ENCODE measurements at regions not wholly inside any gene's neighbourhood (a gene's known extent, or its start where the extent isn't known, plus 50 kb on each side); places are given as distances from the start of the nearest gene placed in this dataset.

DNA sequence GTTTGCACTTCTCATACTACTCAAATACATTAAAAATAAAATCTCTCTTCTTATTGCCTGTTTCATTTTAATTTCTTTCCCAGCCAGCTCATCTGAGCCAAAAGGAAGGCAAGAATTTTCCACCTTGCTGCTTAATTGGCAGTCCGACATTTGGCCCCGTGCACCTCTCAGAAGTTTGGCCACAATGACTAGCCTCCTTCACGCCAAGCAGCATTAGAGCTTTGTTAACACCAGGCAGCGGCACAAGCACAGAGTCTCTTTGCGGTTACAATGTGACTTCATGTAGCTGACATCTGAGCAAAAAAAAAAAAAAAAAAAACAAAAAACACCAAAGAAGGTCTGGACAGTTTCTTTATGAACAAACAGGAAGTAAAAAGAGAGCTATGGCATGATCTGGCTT, 248.9 kb downstream of the OSR1 start:
- POLR2A ChIA-PET, result no interaction called here
- Histone ChIP-seq H2AFZ (ENCODE audit: low read depth, low read length) (no peak overlapping the region), H3K9me3 (replicated peaks; ENCODE audit: control insufficient read depth, insufficient read depth, low read length) (no peaks in the 10 kb centered on the region), H3K27ac (ENCODE audit: insufficient read depth, low read depth, low read length) (no peak overlapping the region), H3K9me1 (replicated peaks; ENCODE audit: control insufficient read depth, extremely low read depth, insufficient read depth, low read length) (no peaks in the 10 kb centered on the region), H3K4me1 (ENCODE audit: control insufficient read depth, extremely low read depth, insufficient read depth, low read length) (no peaks in the 10 kb centered on the region), H3K27me3 (ENCODE audit: control insufficient read depth in 2 of 2, insufficient read depth in 2 of 2, low read length in 2 of 2) (no peaks in the 10 kb centered on the region), H3K79me2 (ENCODE audit: control insufficient read depth, insufficient read depth, low read length) (no peaks in the 10 kb centered on the region), H3K36me3 (ENCODE audit: control insufficient read depth in 2 of 2, extremely low read depth in 1 of 2, insufficient read depth in 2 of 2, low read length in 2 of 2) (no peaks in the 10 kb centered on the region), H3K4me2 (ENCODE audit: insufficient read depth, low read length) (no peak overlapping the region), H4K20me1 (replicated peaks; ENCODE audit: control insufficient read depth, extremely low read depth, insufficient read depth, low read length) (no peaks in the 10 kb centered on the region), H3K9ac (replicated peaks; ENCODE audit: extremely low read depth, insufficient read depth, low read length) (no peak overlapping the region), H3K4me3 (replicated peaks in 1 of 3; ENCODE audit: insufficient read depth in 1 of 3, low read depth in 1 of 3, low read length in 3 of 3) (no peak overlapping the region)
- intact Hi-C loops (cut with micrococcal nuclease), result no loop called here
- FAIRE-seq (no peak), DNase-seq (ENCODE audit: low read depth, low spot score) (no peak)
- dilution Hi-C loops (cut with MboI; ENCODE audit: extremely low pct_ligation_motif_present, low sequenced_read_pairs), result no loop called here
- CTCF ChIA-PET, result no interaction called here
- TF ChIP-seq EZH2 (IDR thresholded peaks at IDR 0.05; ENCODE audit: borderline replicate concordance, low read depth, low read length, severe bottlenecking), result no peak
- no peak for TF ChIP-seq GATA2 (IDR thresholded peaks at IDR 0.05; ENCODE audit: insufficient read depth, insufficient read length, low read depth, low read length)
- TF ChIP-seq POLR2AphosphoS5 (IDR thresholded peaks at IDR 0.05; ENCODE audit: insufficient read depth, low read depth, low read length), result no peak
- TF ChIP-seq CTCF (IDR thresholded peaks at IDR 0.05; ENCODE audit: extremely low read depth in 1 of 2, insufficient read depth in 1 of 2, low read depth in 1 of 2, low read length in 2 of 2), result no peak
- no peak for TF ChIP-seq JUN (IDR thresholded peaks at IDR 0.05; ENCODE audit: borderline replicate concordance, insufficient read depth, insufficient read length, low read depth)
- TF ChIP-seq FOS (IDR thresholded peaks at IDR 0.05; ENCODE audit: borderline replicate concordance, insufficient read depth, low read length), result no peak
- TF ChIP-seq POLR2A (IDR thresholded peaks at IDR 0.05; ENCODE audit: low read depth, low read length), result no peak
- TF ChIP-seq MYC (IDR thresholded peaks at IDR 0.05; ENCODE audit: low read depth, low read length), result no peak
- TF ChIP-seq MAX (IDR thresholded peaks at IDR 0.05; ENCODE audit: insufficient read depth, insufficient read length), result no peak
- no TSS peak for BruUV-seq (replicated peaks)

Data from endothelial cell of umbilical vein (primary cell).